HEK293 (cell line): ENCODE measurements at regions not wholly inside any gene's neighbourhood (a gene's known extent, or its start where the extent isn't known, plus 50 kb on each side); places are given as distances from the start of the nearest gene placed in this dataset.

Experiments
- PRDM6 ChIP-seq: fragments of 450-650 bp; formaldehyde crosslinking; IDR thresholded peaks from 2 replicates; pipeline ENCODE4 v1.5.1; 2017; ENCODE audit warnings: missing biosample characterization, missing genetic modification characterization
- TSHZ1 ChIP-seq: fragments of 450-650 bp; formaldehyde crosslinking; IDR thresholded peaks from 2 replicates; pipeline ENCODE4 v1.5.1; 2016; ENCODE audit warnings: missing biosample characterization, missing genetic modification characterization, borderline replicate concordance

- TF ChIP-seq TSHZ1 (tag by site-specific recombination) (no peak), PRDM6 (tag by site-specific recombination) (no peak)
These were observed 426.2 kb downstream of the HTR1A start for GRCh38 chr5:63535840-63536602.
